Activated gamma-delta T cell treated with anti-CD3 and anti-CD28 coated beads, Interleukin-2, amount 50 U/mL, for 16 hours (primary cell): ENCODE measurements at regions not wholly inside any gene's neighbourhood (a gene's known extent, or its start where the extent isn't known, plus 50 kb on each side); places are given as distances from the start of the nearest gene placed in this dataset.

Experiments used
- DNase-seq: peaks from one replicate; pipeline ENCODE4 v3.0.0-alpha.2; 2020; ENCODE audit warnings: low read depth

GRCh38 chr20:4303136-4303535 lies 54.0 kb upstream of the ADRA1D start:
- DNase-seq: no peak

DNA sequence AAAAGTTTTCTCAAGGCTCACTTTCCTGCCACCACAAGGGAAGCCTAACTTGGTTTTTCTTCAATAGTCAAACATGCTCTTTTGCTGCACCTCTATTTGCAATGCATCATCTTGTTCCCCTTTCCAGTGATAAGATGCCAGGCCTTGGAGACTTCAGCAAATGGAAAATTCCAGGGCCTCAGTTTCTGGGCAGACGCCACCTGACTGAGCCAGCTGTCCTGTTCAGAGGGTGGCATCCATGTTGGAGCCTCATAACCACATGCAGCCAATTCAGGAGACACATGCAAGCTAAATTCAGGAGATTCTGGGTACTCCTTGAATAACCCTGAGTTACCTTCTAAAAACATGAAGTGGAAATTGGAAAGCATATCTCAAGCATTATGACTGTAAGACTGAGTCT lies 51.8 kb upstream of the ADRA1D start:
- DNase-seq: no peak

DNA sequence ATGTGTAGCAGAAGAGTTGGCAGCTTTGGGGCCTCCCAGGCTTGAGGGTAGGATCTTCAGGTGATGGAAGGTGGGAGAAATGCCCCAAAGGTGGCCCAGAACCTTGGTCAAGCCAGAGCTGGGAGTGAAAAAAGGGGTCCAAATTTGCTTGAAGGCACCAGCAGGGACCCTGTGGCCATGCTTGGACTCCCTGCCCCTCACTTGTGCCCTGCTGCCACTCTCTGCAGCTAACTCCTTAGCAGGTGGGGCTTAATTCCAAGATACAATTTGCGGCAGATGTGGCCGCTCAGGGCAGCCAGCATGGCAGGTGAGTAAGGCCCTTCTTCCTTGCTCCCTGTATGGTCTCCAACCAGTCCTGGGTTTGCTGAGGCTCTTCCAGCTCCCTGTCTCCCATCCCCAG lies 51.3 kb upstream of the ADRA1D start:
- no peak for DNase-seq

- DNase-seq: no peak
Measured at GRCh38 chr20:4299773-4300172, 50.7 kb upstream of the ADRA1D start.

- no peak for DNase-seq
Measured at GRCh38 chr20:4299216-4299615, 50.1 kb upstream of the ADRA1D start.
